IMR-90 (cell line): ENCODE measurements at regions not wholly inside any gene's neighbourhood (a gene's known extent, or its start where the extent isn't known, plus 50 kb on each side); places are given as distances from the start of the nearest gene placed in this dataset.

Source experiments
- ATAC-seq: fragments of 200-7000 bp; cut with Tn5 transposase; 2 replicates; pipeline ENCODE4 v1.9.1; 2020; ENCODE audit warnings: low read depth, mild to moderate bottlenecking, moderate library complexity
- BruUV-seq: library from RNA; stranded (reverse); fragments of 400-500 nt; replicated peaks from 2 replicates; lab custom pipeline; 2021; lab: Mats Ljungman, UMichigan
- CTCF ChIA-PET: fragments of 300-600 bp; formaldehyde crosslinking; extraction: SDS; loops from one replicate; lab custom pipeline; 2021; ENCODE audit warnings: antibody characterized with exemption; lab: Yijun Ruan, JAX
- POLR2A ChIA-PET: fragments of 300-600 bp; sonication (Branson Sonifier 250); formaldehyde crosslinking; loops from one replicate; lab custom pipeline; 2022; ENCODE audit warnings: antibody characterized with exemption; ENCODE audit not compliant: unreplicated experiment; lab: Charles Lee
- DNase-seq: peaks from one replicate; pipeline ENCODE4 v3.0.0; 2013
- H2AFZ ChIP-seq: replicated peaks from 2 replicates; pipeline ENCODE3; 2013; ENCODE audit warnings: low read length, mild to moderate bottlenecking; ENCODE audit not compliant: poor library complexity
- H2AK5ac ChIP-seq: 2 replicates; pipeline ENCODE4 v1.6.1; 2013; ENCODE audit warnings: low read depth, low read length, inconsistent platforms
- H2AK9ac ChIP-seq: replicated peaks from 2 replicates; pipeline ENCODE3; 2013; ENCODE audit warnings: mild to moderate bottlenecking, low read depth, low read length, moderate library complexity; ENCODE audit not compliant: poor library complexity
- H2BK120ac ChIP-seq: 2 replicates; pipeline ENCODE4 v1.6.1; 2013; ENCODE audit warnings: low read depth, low read length, inconsistent platforms
- H2BK15ac ChIP-seq: 3 replicates; pipeline ENCODE4 v1.6.1; 2013; ENCODE audit warnings: low read depth, low read length, inconsistent platforms
- H2BK20ac ChIP-seq: 2 replicates; pipeline ENCODE4 v1.6.1; 2013; ENCODE audit warnings: low read depth, mild to moderate bottlenecking, inconsistent platforms, low read length, moderate library complexity
- H2BK5ac ChIP-seq: 2 replicates; pipeline ENCODE4 v1.6.1; 2013; ENCODE audit warnings: mild to moderate bottlenecking, low read depth, low read length, inconsistent platforms; ENCODE audit not compliant: poor library complexity, severe bottlenecking
- H3K14ac ChIP-seq: replicated peaks from 2 replicates; pipeline ENCODE4 v1.6.1; 2013; ENCODE audit warnings: low read depth, low read length, inconsistent platforms
- H3K18ac ChIP-seq: 2 replicates; pipeline ENCODE4 v1.6.1; 2013; ENCODE audit warnings: low read depth, low read length, control low read depth
- H3K23ac ChIP-seq: 2 replicates; pipeline ENCODE4 v1.6.1; 2013; ENCODE audit warnings: low read depth, low read length, inconsistent platforms
- H3K27ac ChIP-seq: 2 replicates; pipeline ENCODE4 v1.5.1; 2013; ENCODE audit warnings: mild to moderate bottlenecking, control low read depth, low read length; ENCODE audit not compliant: insufficient read depth
- H3K27me3 ChIP-seq: 2 replicates; pipeline ENCODE4 v1.6.1; 2013; ENCODE audit warnings: low read length; ENCODE audit not compliant: control insufficient read depth, insufficient read depth
- H3K36me3 ChIP-seq: 2 replicates; pipeline ENCODE4 v1.6.1; 2013; ENCODE audit warnings: low read length, mixed read lengths; ENCODE audit not compliant: control insufficient read depth, insufficient read depth
- H3K4ac ChIP-seq: 2 replicates; pipeline ENCODE4 v1.6.1; 2013; ENCODE audit warnings: low read depth, low read length, inconsistent platforms
- H3K4me1 ChIP-seq: 2 replicates; pipeline ENCODE4 v1.6.1; 2013; ENCODE audit warnings: low read length, mixed read lengths; ENCODE audit not compliant: control insufficient read depth, insufficient read depth
- H3K4me2 ChIP-seq: 2 replicates; pipeline ENCODE4 v1.6.1; 2013; ENCODE audit warnings: low read depth, mild to moderate bottlenecking, control low read depth, low read length, moderate library complexity
- H3K4me3 ChIP-seq: 2 replicates; pipeline ENCODE4 v1.5.1; 2013; ENCODE audit warnings: low read depth, mild to moderate bottlenecking, control low read depth, low read length, moderate library complexity; ENCODE audit not compliant: insufficient read depth
- H3K56ac ChIP-seq: 2 replicates; pipeline ENCODE4 v1.6.1; 2013; ENCODE audit warnings: low read length, inconsistent platforms; ENCODE audit not compliant: insufficient read depth; ENCODE audit errors: extremely low read depth
- H3K79me1 ChIP-seq, 2 experiments: 2 replicates each; pipeline ENCODE4 v1.6.1; 2013; ENCODE audit warnings: low read length in 2 of 2, inconsistent platforms in 1 of 2, low read depth in 1 of 2
- H3K9ac ChIP-seq: 2 replicates; pipeline ENCODE4 v1.6.1; 2013; ENCODE audit warnings: low read depth, low read length, control low read depth
- H3K9me1 ChIP-seq: 2 replicates; pipeline ENCODE4 v1.6.1; 2013; ENCODE audit warnings: low read length, inconsistent platforms; ENCODE audit not compliant: insufficient read depth
- H3K9me3 ChIP-seq: 2 replicates; pipeline ENCODE4 v1.6.1; 2013; ENCODE audit warnings: low read length; ENCODE audit not compliant: control insufficient read depth, insufficient read depth
- H4K20me1 ChIP-seq: 2 replicates; pipeline ENCODE4 v1.6.1; 2013; ENCODE audit warnings: low read length, inconsistent platforms; ENCODE audit not compliant: insufficient read depth
- H4K5ac ChIP-seq: 2 replicates; pipeline ENCODE4 v1.6.1; 2013; ENCODE audit warnings: mild to moderate bottlenecking, low read depth, low read length, control low read depth
- H4K8ac ChIP-seq, 2 experiments: 2 replicates each; pipeline ENCODE4 v1.6.1; 2013; ENCODE audit warnings: low read depth in 2 of 2, low read length in 2 of 2, control low read depth in 1 of 2, inconsistent platforms in 1 of 2
- H4K91ac ChIP-seq: 2 replicates; pipeline ENCODE4 v1.6.1; 2013; ENCODE audit warnings: low read depth, low read length, inconsistent platforms; ENCODE audit not compliant: insufficient read depth
- BHLHE40 ChIP-seq: fragments of 150-350 bp; IDR thresholded peaks from 2 replicates; pipeline ENCODE4 v1.6.1; 2016; ENCODE audit warnings: mild to moderate bottlenecking, low read depth, low read length
- CEBPB ChIP-seq: IDR thresholded peaks from 2 replicates; pipeline ENCODE4 v1.6.1; 2012; ENCODE audit warnings: low read depth, low read length, improper control_type of control experiment
- FOS ChIP-seq: fragments of 150-350 bp; IDR thresholded peaks from 2 replicates; pipeline ENCODE4 v1.6.1; 2016; ENCODE audit warnings: low read depth, low read length
- MAFK ChIP-seq: IDR thresholded peaks from 2 replicates; pipeline ENCODE4 v1.6.1; 2012; ENCODE audit warnings: low read depth, low read length, improper control_type of control experiment
- MXI1 ChIP-seq: IDR thresholded peaks from 2 replicates; pipeline ENCODE4 v1.6.1; 2012; ENCODE audit warnings: low read depth, mild to moderate bottlenecking, low read length, moderate library complexity, borderline replicate concordance
- NFE2L2 ChIP-seq: fragments of 150-350 bp; IDR thresholded peaks from 2 replicates; pipeline ENCODE4 v1.6.1; 2016; ENCODE audit warnings: low read depth, mild to moderate bottlenecking, low read length
- RAD21 ChIP-seq: IDR thresholded peaks from 2 replicates; pipeline ENCODE4 v1.6.1; 2012; ENCODE audit warnings: low read length, improper control_type of control experiment
- RCOR1 ChIP-seq: IDR thresholded peaks from 2 replicates; pipeline ENCODE4 v1.6.1; 2012; ENCODE audit warnings: mild to moderate bottlenecking, low read length, improper control_type of control experiment; ENCODE audit not compliant: insufficient replicate concordance
- RFX5 ChIP-seq: IDR thresholded peaks from 2 replicates; pipeline ENCODE4 v1.8.0; 2012; ENCODE audit warnings: low read depth, mild to moderate bottlenecking, low read length, moderate library complexity
- SMC3 ChIP-seq: fragments of 150-350 bp; IDR thresholded peaks from 2 replicates; pipeline ENCODE4 v1.6.1; 2016; ENCODE audit warnings: low read depth, mild to moderate bottlenecking, antibody characterized with exemption, low read length, moderate library complexity
- WGBS, 2 experiments: methylation state at CpG; one replicate each; pipeline versions ENCODE4 v1.1.5 to v1.1.7; 2013; ENCODE audit warnings: missing lambda C conversion rate in 2 of 2; ENCODE audit not compliant: insufficient read length in 1 of 2; ENCODE audit errors: extremely low coverage in 2 of 2; 5-methylcytosine and 5-hydroxymethylcytosine counted together
- dilution Hi-C: fragments of 300-500 bp; cut with HindIII; formaldehyde crosslinking; loops from one replicate; pipeline ENCODE4 v1.14.3; 2018; ENCODE audit warnings: low sequenced_read_pairs; ENCODE audit not compliant: unreplicated experiment
- in situ Hi-C: fragments of 300-500 bp; cut with MboI; formaldehyde crosslinking; loops from 3 replicates; pipeline ENCODE4 v1.14.3; 2019; ENCODE audit warnings: low sequenced_read_pairs, inconsistent platforms, mixed read lengths
- intact Hi-C: fragments of 100-400 bp; cut with micrococcal nuclease; formaldehyde crosslinking; loops from 2 replicates; pipeline ENCODE4 v1.10.0; 2022
- TF ChIP-seq, protein P1 (sequence below): conservative IDR thresholded peaks from 2 replicates; pipeline ENCODE4 v1.5.1; 2012; ENCODE audit warnings: mild to moderate bottlenecking, low read depth, low read length, improper control_type of control experiment
- TF ChIP-seq, protein P2 (sequence below): fragments of 150-350 bp; IDR thresholded peaks from 2 replicates; pipeline ENCODE4 v1.6.1; 2017; ENCODE audit warnings: mild to moderate bottlenecking, antibody characterized with exemption, low read length, low read depth

- no peak for TF ChIP-seq BHLHE40
Observed at GRCh38 chr15:85955501-85956391, 123.9 kb upstream of the AGBL1 start (continued).

- H2BK5ac ChIP-seq, result no peak overlapping the region
- ChIA-PET POLR2A (no interaction called here), CTCF (no interaction called here)
- no peaks in the 10 kb centered on the region for H3K4me1 ChIP-seq
- DNase-seq (peak; percentile 8), ATAC-seq (no peak)
- no peaks in the 10 kb centered on the region for H4K20me1 ChIP-seq
- in situ Hi-C loops (no loop called here), dilution Hi-C loops (no loop called here), intact Hi-C loops (no loop called here)
- H3K9ac ChIP-seq, result no peak overlapping the region
- peaks cover 5% of the 10 kb centered on the region; the same call in 1 of the 2 replicates for H3K9me3 ChIP-seq
- H2AFZ ChIP-seq, result no peak overlapping the region
- no peak overlapping the region for H3K4me2 ChIP-seq
- no peak overlapping the region for H2BK20ac ChIP-seq
- no peak overlapping the region for H3K23ac ChIP-seq
- BruUV-seq, result no TSS peak
- no CpG with 5 or more reads among the region's 2 CpGs for WGBS, 2 experiments
- no peak overlapping the region for H4K5ac ChIP-seq
- H3K18ac ChIP-seq, result no peak overlapping the region
- H3K27ac ChIP-seq, result no peak overlapping the region
- H3K9me1 ChIP-seq, result no peaks in the 10 kb centered on the region
- H3K56ac ChIP-seq, result no peak overlapping the region
- no peak overlapping the region for H3K4ac ChIP-seq
- no peaks in the 10 kb centered on the region for H3K27me3 ChIP-seq
- no peak overlapping the region for H2AK9ac ChIP-seq
- H4K8ac ChIP-seq, result no peak overlapping the region
- no peaks in the 10 kb centered on the region for H3K79me1 ChIP-seq
- H2BK15ac ChIP-seq, result no peak overlapping the region
- H2AK5ac ChIP-seq, result no peak overlapping the region
- no peaks in the 10 kb centered on the region for H3K36me3 ChIP-seq
- no peak overlapping the region for H2BK120ac ChIP-seq
- no peak overlapping the region for H3K14ac ChIP-seq
- no peak overlapping the region for H3K4me3 ChIP-seq
- no peak overlapping the region for H4K91ac ChIP-seq
- no peak for TF ChIP-seq CEBPB
- TF ChIP-seq, protein P1, sequence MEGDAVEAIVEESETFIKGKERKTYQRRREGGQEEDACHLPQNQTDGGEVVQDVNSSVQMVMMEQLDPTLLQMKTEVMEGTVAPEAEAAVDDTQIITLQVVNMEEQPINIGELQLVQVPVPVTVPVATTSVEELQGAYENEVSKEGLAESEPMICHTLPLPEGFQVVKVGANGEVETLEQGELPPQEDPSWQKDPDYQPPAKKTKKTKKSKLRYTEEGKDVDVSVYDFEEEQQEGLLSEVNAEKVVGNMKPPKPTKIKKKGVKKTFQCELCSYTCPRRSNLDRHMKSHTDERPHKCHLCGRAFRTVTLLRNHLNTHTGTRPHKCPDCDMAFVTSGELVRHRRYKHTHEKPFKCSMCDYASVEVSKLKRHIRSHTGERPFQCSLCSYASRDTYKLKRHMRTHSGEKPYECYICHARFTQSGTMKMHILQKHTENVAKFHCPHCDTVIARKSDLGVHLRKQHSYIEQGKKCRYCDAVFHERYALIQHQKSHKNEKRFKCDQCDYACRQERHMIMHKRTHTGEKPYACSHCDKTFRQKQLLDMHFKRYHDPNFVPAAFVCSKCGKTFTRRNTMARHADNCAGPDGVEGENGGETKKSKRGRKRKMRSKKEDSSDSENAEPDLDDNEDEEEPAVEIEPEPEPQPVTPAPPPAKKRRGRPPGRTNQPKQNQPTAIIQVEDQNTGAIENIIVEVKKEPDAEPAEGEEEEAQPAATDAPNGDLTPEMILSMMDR, result no peak
- TF ChIP-seq RAD21, result no peak
- TF ChIP-seq NFE2L2, result no peak
- no peak for TF ChIP-seq MAFK
- TF ChIP-seq FOS, result no peak
- no peak for TF ChIP-seq BHLHE40
- TF ChIP-seq RCOR1, result no peak
- TF ChIP-seq, protein P2, sequence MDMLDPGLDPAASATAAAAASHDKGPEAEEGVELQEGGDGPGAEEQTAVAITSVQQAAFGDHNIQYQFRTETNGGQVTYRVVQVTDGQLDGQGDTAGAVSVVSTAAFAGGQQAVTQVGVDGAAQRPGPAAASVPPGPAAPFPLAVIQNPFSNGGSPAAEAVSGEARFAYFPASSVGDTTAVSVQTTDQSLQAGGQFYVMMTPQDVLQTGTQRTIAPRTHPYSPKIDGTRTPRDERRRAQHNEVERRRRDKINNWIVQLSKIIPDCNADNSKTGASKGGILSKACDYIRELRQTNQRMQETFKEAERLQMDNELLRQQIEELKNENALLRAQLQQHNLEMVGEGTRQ, result no peak
- no peak for TF ChIP-seq SMC3
- no peak for TF ChIP-seq RFX5
- TF ChIP-seq MXI1, result no peak
Observed at GRCh38 chr15:85956532-85957275, 123.0 kb upstream of the AGBL1 start.
